H9 (cell line): ENCODE measurements at regions not wholly inside any gene's neighbourhood (a gene's known extent, or its start where the extent isn't known, plus 50 kb on each side); places are given as distances from the start of the nearest gene placed in this dataset.

Experiments used
- DNase-seq: peaks from one replicate; pipeline ENCODE4 v3.0.0-alpha.2; 2017
- H2AFZ ChIP-seq: one replicate; pipeline ENCODE4 v1.6.1; 2013; ENCODE audit warnings: mild to moderate bottlenecking, low read length, control low read depth, moderate library complexity
- H2AK5ac ChIP-seq: 2 replicates; pipeline ENCODE4 v1.6.1; 2013; ENCODE audit warnings: low read length, control low read depth, mixed read lengths; ENCODE audit not compliant: insufficient read length
- H2BK120ac ChIP-seq: one replicate; pipeline ENCODE4 v1.6.1; 2013; ENCODE audit warnings: low read depth, mild to moderate bottlenecking, low read length, control low read depth, inconsistent platforms; ENCODE audit not compliant: poor library complexity, severe bottlenecking
- H2BK12ac ChIP-seq: 2 replicates; pipeline ENCODE4 v1.6.1; 2013; ENCODE audit warnings: low read length, control low read depth, mixed read lengths, low read depth; ENCODE audit not compliant: insufficient read length
- H2BK15ac ChIP-seq: 2 replicates; pipeline ENCODE4 v1.6.1; 2013; ENCODE audit warnings: low read depth, low read length, control low read depth
- H2BK20ac ChIP-seq: one replicate; pipeline ENCODE4 v1.6.1; 2013; ENCODE audit warnings: low read depth, mild to moderate bottlenecking, low read length, control low read depth, inconsistent platforms; ENCODE audit not compliant: poor library complexity, severe bottlenecking
- H2BK5ac ChIP-seq: 2 replicates; pipeline ENCODE4 v1.6.1; 2013; ENCODE audit warnings: low read length, control low read depth, mixed read lengths; ENCODE audit not compliant: insufficient read length
- H3K14ac ChIP-seq: 2 replicates; pipeline ENCODE4 v1.6.1; 2013; ENCODE audit warnings: low read length, control low read depth; ENCODE audit not compliant: insufficient read depth
- H3K18ac ChIP-seq: 2 replicates; pipeline ENCODE4 v1.6.1; 2013; ENCODE audit warnings: low read depth, mild to moderate bottlenecking, mixed read lengths, low read length, control low read depth; ENCODE audit not compliant: insufficient read length
- H3K23ac ChIP-seq: 2 replicates; pipeline ENCODE4 v1.6.1; 2013; ENCODE audit warnings: low read length, control low read depth, mixed read lengths, low read depth; ENCODE audit not compliant: insufficient read length
- H3K23me2 ChIP-seq: 2 replicates; pipeline ENCODE4 v1.6.1; 2013; ENCODE audit warnings: low read depth, mild to moderate bottlenecking, mixed read lengths, low read length, control low read depth; ENCODE audit not compliant: insufficient read length, poor library complexity, severe bottlenecking
- H3K27ac ChIP-seq: 2 replicates; pipeline ENCODE4 v1.5.1; 2013; ENCODE audit warnings: low read length, control low read depth, mixed read lengths, low read depth; ENCODE audit not compliant: insufficient read length
- H3K27me3 ChIP-seq: 2 replicates; pipeline ENCODE4 v1.6.1; 2013; ENCODE audit warnings: low read length, control low read depth, inconsistent platforms; ENCODE audit not compliant: insufficient read depth
- H3K4ac ChIP-seq: 2 replicates; pipeline ENCODE4 v1.6.1; 2013; ENCODE audit warnings: low read depth, mild to moderate bottlenecking, control low read depth, inconsistent platforms, low read length, moderate library complexity
- H3K4me1 ChIP-seq: 2 replicates; pipeline ENCODE4 v1.6.1; 2013; ENCODE audit warnings: low read length, control low read depth, inconsistent platforms; ENCODE audit not compliant: insufficient read depth
- H3K4me2 ChIP-seq: 2 replicates; pipeline ENCODE4 v1.6.1; 2013; ENCODE audit warnings: low read length, control low read depth, mixed read lengths; ENCODE audit not compliant: insufficient read length, insufficient read depth
- H3K56ac ChIP-seq: 2 replicates; pipeline ENCODE4 v1.6.1; 2013; ENCODE audit warnings: low read depth, mild to moderate bottlenecking, mixed read lengths, low read length, control low read depth; ENCODE audit not compliant: insufficient read length
- H3K79me1 ChIP-seq: 2 replicates; pipeline ENCODE4 v1.6.1; 2013; ENCODE audit warnings: low read depth, mild to moderate bottlenecking, moderate library complexity, low read length, control low read depth, inconsistent platforms; ENCODE audit not compliant: insufficient read depth, poor library complexity, severe bottlenecking
- H3K79me2 ChIP-seq: 2 replicates; pipeline ENCODE4 v1.6.1; 2013; ENCODE audit warnings: low read length, control low read depth, inconsistent platforms; ENCODE audit not compliant: insufficient read depth
- H3K9ac ChIP-seq: 2 replicates; pipeline ENCODE4 v1.6.1; 2013; ENCODE audit warnings: low read length, control low read depth, mixed read lengths; ENCODE audit not compliant: insufficient read length; ENCODE audit errors: extremely low read depth
- H3K9me3 ChIP-seq: one replicate; pipeline ENCODE4 v1.6.1; 2013; ENCODE audit warnings: low read depth, low read length, inconsistent platforms; ENCODE audit not compliant: control insufficient read depth
- H3T11ph ChIP-seq: one replicate; pipeline ENCODE4 v1.6.1; 2013; ENCODE audit warnings: mild to moderate bottlenecking, low read length, control low read depth, inconsistent platforms
- H4K20me1 ChIP-seq: one replicate; pipeline ENCODE4 v1.6.1; 2013; ENCODE audit not compliant: control insufficient read depth, insufficient read length, insufficient read depth
- H4K5ac ChIP-seq: 2 replicates; pipeline ENCODE4 v1.6.1; 2013; ENCODE audit warnings: low read depth, mild to moderate bottlenecking, mixed read lengths, low read length, control low read depth; ENCODE audit not compliant: insufficient read length
- H4K8ac ChIP-seq: replicated peaks from 2 replicates; pipeline ENCODE4 v1.6.1; 2013; ENCODE audit warnings: low read length, control low read depth, mixed read lengths, low read depth; ENCODE audit not compliant: insufficient read length
- H4K91ac ChIP-seq: 2 replicates; pipeline ENCODE4 v1.6.1; 2013; ENCODE audit warnings: low read depth, mild to moderate bottlenecking, moderate library complexity, mixed read lengths, low read length, control low read depth; ENCODE audit not compliant: insufficient read length
- H3K27ac Mint-ChIP-seq, 3 experiments: 2 replicates in 2 of 3; 3 replicates in 1 of 3; pipeline ENCODE4 v1.8.0; 2020 to 2021; ENCODE audit warnings: mixed read lengths in 3 of 3, mild to moderate bottlenecking in 1 of 3, moderate library complexity in 1 of 3
- H3K27me3 Mint-ChIP-seq: 2 replicates; pipeline ENCODE4 v1.8.0; 2021; ENCODE audit warnings: low read depth, mild to moderate bottlenecking, moderate library complexity, mixed read lengths
- H3K36me3 Mint-ChIP-seq, 3 experiments: 2 replicates in 2 of 3; 3 replicates in 1 of 3; pipeline ENCODE4 v1.8.0; 2020 to 2021; ENCODE audit warnings: low read depth in 3 of 3, mixed read lengths in 3 of 3; ENCODE audit not compliant: insufficient read depth in 1 of 3
- H3K4me1 Mint-ChIP-seq, 2 experiments: 2 replicates each; pipeline ENCODE4 v1.8.0; 2020; ENCODE audit warnings: mixed read lengths in 2 of 2
- H3K4me3 Mint-ChIP-seq, 2 experiments: 2 replicates in 1 of 2; 3 replicates in 1 of 2; pipeline ENCODE4 v1.8.0; 2020 to 2021; ENCODE audit warnings: mild to moderate bottlenecking in 2 of 2, mixed read lengths in 2 of 2, moderate library complexity in 1 of 2
- H3K9me3 Mint-ChIP-seq, 2 experiments: 2 replicates in 1 of 2; 3 replicates in 1 of 2; pipeline ENCODE4 v1.8.0; 2020; ENCODE audit warnings: mild to moderate bottlenecking in 2 of 2, mixed read lengths in 2 of 2, moderate library complexity in 1 of 2
- WGBS: extraction: QIAGEN DNeasy Blood & Tissue Kit; methylation state at CpG from one replicate; pipeline ENCODE4 v1.1.7; 2013; ENCODE audit warnings: missing lambda C conversion rate, low lambda C conversion rate, mixed read lengths; ENCODE audit not compliant: insufficient read length; ENCODE audit errors: extremely low coverage; 5-methylcytosine and 5-hydroxymethylcytosine counted together
- TF ChIP-seq, protein P1 (sequence below): fragments of 200-600 bp; sonication (generic); conservative IDR thresholded peaks from 3 replicates; pipeline ENCODE4 v1.8.0; 2021; ENCODE audit warnings: antibody characterized with exemption, mild to moderate bottlenecking

DNA sequence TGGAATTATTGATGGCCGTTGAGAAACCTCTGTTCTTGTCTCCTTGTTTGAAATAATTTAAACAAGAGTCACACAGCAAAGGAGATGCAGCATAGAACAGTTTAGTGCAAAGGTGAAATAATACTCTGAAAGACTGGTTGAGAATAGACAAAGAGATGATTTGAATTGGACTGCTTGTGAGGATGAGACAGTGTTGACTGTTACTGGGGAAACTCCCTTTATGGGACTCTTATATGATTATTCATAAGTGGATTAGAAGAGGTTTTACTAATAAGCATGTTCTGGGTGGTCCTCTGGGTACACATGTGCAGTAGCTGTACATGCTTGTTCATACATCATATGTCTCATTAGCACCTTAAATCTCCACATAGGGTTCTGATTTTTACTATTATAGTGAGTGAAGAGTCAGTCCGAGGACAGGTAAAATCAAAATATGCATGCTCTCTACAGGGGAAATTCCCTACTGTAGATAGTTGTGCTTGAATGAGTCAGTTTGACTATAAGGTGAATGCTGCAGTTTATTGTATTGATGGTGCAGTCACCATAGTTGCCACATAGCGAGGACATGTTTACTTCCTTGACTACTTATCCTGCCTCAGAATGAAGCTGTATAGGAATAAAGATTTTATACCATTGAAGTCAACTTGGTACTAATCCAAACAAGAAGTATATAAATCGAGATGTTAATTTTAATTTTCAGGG, 498.7 kb downstream of the CNTN6 start:
- Histone ChIP-seq H3K9ac (no peak overlapping the region), H3K14ac (no peak overlapping the region), H3K79me2 (no peaks in the 10 kb centered on the region), H3K23ac (no peak overlapping the region), H3K23me2 (no peaks in the 10 kb centered on the region), H4K20me1 (no peaks in the 10 kb centered on the region), H3K4ac (no peak overlapping the region), H3K27ac (no peak overlapping the region), H4K8ac (no peak overlapping the region), H2AFZ (no peak overlapping the region), H4K5ac (no peak overlapping the region), H3K18ac (no peak overlapping the region), H3K9me3 (no peaks in the 10 kb centered on the region), H4K91ac (no peak overlapping the region), H3K79me1 (no peaks in the 10 kb centered on the region), H3K4me2 (no peak overlapping the region), H2BK15ac (no peak overlapping the region), H2BK5ac (no peak overlapping the region), H2BK12ac (no peak overlapping the region), H3K4me1 (no peaks in the 10 kb centered on the region), H2AK5ac (no peak overlapping the region), H2BK20ac (no peak overlapping the region), H3T11ph (no peak overlapping the region), H2BK120ac (no peak overlapping the region), H3K27me3 (no peaks in the 10 kb centered on the region), H3K56ac (no peak overlapping the region)
- H3K4me1 Mint-ChIP-seq = no peaks in the 10 kb centered on the region
- H3K4me3 Mint-ChIP-seq = no peak overlapping the region
- TF ChIP-seq, protein P1, sequence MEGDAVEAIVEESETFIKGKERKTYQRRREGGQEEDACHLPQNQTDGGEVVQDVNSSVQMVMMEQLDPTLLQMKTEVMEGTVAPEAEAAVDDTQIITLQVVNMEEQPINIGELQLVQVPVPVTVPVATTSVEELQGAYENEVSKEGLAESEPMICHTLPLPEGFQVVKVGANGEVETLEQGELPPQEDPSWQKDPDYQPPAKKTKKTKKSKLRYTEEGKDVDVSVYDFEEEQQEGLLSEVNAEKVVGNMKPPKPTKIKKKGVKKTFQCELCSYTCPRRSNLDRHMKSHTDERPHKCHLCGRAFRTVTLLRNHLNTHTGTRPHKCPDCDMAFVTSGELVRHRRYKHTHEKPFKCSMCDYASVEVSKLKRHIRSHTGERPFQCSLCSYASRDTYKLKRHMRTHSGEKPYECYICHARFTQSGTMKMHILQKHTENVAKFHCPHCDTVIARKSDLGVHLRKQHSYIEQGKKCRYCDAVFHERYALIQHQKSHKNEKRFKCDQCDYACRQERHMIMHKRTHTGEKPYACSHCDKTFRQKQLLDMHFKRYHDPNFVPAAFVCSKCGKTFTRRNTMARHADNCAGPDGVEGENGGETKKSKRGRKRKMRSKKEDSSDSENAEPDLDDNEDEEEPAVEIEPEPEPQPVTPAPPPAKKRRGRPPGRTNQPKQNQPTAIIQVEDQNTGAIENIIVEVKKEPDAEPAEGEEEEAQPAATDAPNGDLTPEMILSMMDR = no peak
- no peak overlapping the region for H3K27ac Mint-ChIP-seq
- DNase-seq = no peak
- WGBS = no CpG with 5 or more reads among the region's 4 CpGs
- H3K9me3 Mint-ChIP-seq = peaks cover 0 to 3% of the 10 kb centered on the region in 2 experiments; a peak in 3 of 5 replicates
- no peaks in the 10 kb centered on the region for H3K27me3 Mint-ChIP-seq
- H3K36me3 Mint-ChIP-seq = no peaks in the 10 kb centered on the region; a peak in 2 of 7 replicates
